Raji (cell line): ENCODE measurements at regions not wholly inside any gene's neighbourhood (a gene's known extent, or its start where the extent isn't known, plus 50 kb on each side); places are given as distances from the start of the nearest gene placed in this dataset.

Experiments
- POLR2A ChIP-seq: IDR thresholded peaks from 2 replicates; pipeline ENCODE4 v1.6.1; 2011; ENCODE audit warnings: low read depth, low read length, control low read depth; ENCODE audit not compliant: insufficient read depth

DNA sequence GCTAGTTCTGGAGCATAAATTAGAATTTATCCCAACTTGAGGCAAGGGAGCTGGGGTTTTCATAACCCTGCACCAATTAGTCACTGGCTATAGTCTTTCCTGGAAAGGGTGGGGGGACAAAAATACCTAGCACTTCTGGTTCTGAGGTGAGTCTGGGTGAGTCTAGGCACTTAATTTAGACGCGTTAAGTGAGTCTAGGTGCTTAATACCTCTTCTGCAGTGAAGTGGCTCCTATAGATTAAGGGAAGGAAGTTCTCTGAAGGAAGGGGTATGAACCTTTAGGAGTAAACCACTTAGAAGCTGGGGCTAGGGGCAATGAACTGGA is 251.7 kb downstream of the EFCAB11 start:
- no peak for TF ChIP-seq POLR2A

DNA sequence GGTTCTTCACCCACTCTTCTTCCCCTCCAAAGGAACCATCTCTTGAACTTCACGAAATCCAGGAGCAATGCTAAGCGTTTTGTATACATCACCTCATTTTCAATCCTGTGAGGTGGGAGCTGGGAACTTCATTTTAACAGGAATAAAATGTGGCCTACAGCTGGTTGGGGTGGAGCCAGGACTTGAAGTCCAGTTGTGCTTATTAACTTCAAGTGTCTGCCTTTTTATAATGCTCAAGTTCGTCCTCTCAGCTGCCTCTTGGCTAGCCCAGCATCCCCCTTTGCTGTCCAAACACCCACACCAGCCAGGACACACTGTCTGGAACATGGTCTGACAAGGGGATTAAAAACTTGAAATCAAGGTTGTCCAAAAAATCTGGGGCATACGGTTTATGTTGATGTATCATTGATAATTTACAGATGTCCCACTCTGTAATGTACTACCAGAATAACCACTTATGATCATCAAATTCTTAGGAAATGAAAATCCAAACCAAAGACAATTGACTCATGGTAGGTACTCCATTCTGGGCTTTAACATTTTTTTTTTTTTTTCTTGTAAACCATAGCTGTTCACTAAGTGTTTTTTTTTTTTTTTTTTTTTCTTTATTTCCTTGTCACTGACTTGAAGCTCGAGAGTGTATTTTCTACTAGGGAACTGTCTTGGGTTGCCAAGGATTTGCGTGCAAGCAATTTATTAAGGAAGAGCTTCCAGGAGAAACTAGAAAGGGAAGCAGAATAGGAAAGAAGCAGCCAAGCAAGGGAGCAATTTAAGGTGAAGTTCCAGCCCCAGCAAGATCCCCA is 252.3 kb downstream of the EFCAB11 start:
- TF ChIP-seq POLR2A, result no peak

DNA sequence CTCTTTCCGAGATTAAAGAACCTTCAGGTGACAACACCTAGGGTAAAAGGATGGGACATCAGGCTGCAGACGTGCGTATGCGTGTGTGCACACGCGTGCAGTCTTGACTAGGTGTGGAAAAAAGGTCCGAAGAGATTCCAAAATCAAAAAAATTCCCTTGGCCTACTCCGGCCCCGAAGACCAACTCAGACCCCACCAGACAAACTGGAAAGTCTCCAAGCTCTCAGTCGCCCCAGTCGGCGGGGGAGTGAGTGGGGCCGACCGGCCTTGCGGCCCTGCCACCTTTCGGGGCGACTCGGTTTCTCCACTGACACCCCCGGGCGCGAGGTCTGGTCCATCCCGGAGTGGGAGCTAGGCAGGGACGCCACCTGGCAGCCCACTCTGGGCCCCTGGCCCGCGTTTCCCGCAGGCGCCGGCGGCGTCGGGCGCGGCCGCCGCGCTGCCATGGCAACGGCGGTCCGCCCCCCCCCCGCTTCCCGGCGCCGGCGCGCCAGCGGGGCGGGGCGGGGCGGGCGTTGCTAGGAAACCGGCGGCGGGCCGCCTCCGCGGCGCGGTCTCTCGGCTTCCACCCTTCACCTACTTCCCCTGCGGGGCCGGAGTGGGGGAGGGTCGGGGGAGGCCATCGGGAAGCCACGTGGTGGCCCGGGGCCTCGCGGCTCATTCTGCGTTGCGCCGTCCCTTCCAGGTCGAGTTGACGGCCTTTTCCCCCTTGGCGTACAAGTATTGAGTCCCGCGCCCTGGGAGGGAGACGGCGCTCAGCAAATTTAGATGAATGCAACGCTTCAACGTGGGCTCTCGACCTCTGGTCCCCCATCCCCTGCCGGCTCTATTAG is 253.1 kb downstream of the EFCAB11 start:
- TF ChIP-seq POLR2A, result no peak

DNA sequence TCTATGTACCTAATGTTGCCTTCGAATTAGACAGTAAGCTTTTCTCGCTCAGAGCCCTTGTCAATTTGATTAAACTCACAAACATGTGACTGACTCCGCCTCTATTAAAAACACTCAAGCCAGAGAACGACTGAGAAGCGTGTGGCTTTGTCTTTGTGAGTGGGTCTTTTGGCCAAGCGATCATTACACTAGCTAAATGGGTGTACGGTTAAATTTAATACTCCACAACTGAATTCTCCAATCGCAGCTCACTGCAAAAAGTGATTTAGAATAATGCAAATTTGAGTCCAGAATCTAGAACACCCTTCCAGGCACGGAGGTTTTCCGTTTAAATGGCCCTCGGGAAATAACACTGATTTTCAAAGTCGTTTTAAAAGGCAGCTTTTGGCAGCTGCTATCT is 253.7 kb downstream of the EFCAB11 start:
- no peak for TF ChIP-seq POLR2A

DNA sequence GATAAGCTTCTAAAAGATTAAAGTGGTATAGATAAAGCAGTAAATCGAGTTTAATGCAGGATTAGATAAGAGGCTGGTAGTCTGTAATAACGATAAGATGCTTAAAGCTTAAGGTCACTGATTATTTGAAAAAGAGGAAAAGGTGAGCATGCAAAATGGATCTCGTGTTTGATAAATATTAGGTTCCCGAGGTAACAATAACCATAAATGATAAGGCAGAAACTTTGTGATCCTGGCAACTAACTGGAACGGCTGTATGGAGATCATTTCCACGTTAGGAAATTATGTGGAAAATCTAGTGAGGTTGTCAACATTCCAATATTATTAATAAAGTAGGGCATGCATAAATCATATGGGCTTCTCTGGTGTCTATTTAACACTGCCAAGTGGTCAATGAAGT is 255.5 kb downstream of the EFCAB11 start:
- no peak for TF ChIP-seq POLR2A

DNA sequence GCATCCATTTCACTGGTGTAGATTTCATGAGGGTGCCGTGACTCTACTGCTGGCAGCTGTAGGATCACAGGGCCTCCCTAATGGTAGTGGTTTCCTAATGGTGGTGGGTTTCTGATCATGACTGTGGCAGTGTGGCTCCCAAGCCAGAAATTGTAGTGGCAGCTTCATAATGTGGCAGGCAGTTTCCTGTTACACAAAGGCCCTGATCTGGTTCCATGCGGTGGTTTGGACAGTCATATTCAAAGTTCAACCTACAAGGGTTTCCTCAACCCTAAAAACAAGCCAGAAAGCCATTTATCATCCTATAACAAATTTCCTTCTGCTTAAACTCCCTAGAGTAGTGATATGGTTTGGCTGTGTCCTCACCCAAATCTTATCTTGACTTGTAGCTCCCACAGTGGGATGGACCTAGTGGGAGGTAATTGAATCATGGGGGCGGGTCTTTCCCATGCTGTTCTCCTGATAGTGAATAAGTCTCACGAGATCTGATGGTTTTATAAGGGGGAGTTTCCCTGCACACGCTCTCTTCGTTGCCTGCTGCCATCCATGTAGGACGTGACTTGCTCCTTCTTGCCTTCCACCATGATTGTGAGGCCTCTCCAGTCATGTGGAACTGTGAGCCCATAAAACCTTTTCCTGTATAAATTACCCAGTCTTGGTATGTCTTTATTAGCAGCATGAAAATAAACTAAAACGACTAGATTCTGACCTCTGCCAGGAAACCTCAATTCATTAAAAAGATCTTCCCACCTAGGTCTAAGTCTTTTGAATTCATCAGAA is 257.1 kb downstream of the EFCAB11 start:
- no peak for TF ChIP-seq POLR2A

DNA sequence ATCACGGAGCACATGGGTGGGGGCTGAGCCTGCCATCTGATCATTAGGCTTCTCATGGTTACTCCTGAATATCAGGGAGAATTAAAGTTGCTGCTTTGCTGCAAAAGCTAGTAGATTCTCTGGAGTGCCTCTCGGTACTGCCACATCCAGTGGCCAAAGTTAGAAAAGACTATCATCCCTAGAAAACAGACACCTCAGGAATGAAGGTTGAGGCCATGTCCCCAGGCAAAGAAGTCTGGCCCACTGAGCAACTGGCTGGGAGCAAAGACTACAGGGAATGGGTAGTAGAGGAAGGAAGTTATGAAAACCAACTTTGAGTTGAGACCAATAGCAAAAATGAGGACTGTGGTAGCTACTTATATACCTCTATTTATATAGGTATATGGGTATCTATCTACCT is 258.7 kb downstream of the EFCAB11 start:
- no peak for TF ChIP-seq POLR2A

DNA sequence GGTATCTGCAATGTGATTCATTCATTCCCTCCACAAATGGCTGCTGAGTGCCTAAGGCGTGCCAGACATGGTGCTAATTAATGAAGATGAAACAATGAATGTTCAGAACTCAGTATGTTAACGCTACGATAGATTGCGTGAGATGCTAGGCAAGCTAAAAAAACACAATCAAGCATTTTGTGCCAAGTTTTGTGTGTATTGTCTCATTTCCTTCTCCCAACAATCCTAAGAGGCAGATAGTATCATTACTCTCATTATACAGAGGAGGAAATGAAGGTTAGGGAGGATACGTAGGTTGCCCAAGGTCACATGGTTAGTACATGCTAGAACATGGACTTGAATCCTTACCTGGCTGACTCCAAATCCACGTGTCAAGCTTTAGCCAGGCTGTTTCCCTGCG is 264.4 kb downstream of the EFCAB11 start:
- no peak for TF ChIP-seq POLR2A

DNA sequence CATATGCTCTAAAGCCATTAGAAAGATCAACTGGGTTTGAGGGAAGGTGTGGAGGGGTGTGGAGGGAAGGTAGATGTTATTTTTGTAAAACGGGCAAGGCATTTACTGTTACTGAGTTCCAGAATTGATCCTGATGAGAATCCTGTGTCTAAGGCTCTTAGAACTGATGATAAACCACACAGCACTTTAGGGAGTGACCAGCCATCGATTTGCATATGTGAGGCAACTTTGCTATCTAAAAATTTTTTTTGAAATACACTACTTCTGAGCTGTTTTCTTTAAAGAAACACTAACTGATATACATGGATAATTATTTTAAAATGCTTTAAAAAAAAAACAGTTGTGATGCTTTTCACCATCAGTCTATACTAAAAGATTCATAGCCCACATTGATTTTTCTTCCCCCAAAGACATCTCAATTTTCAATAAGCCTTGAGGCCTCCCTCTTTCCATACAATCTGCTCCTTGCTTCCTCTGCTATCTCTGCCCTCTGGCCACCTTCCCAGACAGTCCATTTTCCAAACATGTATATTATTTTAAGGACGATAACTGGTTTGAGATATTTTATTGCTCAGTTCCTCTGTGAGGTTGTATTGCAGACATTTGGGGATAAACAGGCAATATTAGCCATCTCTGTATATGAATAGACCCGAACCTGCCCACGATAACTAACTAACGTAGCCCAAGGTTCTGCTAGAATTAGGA is 265.9 kb downstream of the EFCAB11 start:
- TF ChIP-seq POLR2A, result no peak

DNA sequence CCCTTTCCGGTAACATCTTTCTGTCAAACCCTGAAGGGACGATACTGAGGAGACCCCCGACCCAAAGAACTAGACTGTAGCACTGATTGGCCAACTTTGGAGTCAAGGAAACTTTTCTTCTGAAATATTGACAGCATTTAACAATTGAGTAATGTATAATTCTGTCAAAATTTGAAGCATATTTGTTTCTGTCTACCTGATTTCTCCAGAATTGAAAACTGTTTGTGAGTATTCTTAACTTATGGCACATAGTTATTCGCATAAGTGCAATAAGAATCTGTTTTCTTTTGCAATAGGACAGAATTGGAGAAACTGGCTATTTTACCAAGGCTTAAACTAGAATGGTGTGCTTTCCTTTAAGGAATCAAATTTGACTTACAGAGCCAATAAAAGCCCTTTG is 267.1 kb upstream of the FOXN3 start:
- TF ChIP-seq POLR2A, result no peak

DNA sequence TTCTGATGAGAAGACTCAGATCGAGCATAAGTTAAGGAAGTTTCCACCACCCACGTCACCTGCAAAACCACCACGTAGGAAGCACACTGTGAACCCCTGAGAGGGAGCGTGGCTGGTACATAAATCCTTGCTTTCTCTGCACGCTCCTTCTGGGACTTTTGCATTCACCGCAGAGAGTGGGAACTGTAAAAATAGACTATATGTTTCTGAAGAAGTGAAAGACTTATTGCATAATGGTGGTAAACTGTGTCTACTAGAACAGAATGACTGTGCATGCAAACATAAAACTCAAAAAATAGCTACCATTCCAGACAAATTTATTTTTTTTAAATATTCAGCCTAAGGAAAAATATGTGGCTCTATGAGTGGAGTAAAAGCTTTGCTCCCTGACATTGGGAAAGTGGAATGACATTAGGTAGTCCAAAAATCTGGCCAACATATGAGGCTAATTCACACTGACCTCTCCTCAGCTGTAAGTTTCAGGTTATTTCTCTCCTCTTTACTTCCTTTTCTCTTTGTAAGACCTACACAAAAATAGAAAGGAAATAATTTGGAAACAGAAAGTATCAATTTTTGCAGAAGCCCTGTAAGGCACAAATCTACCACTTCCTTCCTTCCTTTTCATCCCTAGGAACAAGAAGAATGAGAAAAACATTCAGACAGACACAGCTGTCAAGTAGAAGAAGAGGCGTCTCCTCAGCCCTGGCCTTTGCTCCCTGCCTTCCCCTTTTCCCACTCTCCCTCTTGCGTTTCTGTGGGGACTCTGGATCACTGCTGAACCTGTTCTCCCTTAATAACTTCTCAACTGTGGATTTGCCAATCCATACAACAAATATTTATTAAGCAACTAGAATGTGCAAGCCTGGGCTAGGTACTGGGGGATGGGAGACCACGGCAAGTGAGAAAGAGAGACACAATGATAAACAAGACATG is 264.3 kb upstream of the FOXN3 start:
- TF ChIP-seq POLR2A, result no peak

DNA sequence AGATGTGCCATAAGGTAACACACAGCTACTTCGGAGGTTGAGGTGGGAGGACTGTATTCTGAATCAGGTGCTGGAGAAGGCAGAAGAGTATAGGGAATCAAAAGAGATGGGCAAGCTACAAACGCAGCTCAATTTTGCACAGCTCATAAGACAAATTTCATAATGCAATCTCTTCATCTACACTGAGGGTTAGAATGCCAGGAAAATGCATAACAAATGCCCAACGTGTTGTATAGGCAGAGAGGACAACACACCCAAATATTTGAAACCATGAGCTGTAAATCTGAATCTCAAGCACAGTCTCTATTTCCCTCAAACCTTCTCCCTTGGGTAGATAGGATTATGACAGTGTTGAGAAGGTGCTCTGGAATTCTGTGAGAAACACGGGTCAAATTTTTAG is 263.1 kb upstream of the FOXN3 start:
- no peak for TF ChIP-seq POLR2A

DNA sequence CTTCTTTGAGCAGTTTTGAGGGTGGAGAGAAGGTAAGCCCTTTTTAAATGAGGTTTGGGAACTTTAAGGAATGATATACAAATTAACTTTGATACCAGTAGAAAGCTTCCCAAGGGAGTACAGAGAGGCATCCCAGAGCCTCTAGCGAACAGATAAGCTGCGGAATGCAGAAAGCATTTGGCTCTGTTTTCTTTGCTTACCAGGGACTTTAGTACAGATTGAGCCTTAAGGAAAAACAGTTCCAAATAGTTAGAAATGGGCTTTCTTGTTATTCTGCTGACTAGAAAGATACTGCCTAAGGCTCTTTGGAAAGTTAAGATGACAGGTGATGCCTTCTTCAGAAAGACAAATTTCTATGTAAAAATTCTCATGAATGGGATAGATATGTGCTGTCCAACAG is 261.7 kb upstream of the FOXN3 start:
- no peak for TF ChIP-seq POLR2A

DNA sequence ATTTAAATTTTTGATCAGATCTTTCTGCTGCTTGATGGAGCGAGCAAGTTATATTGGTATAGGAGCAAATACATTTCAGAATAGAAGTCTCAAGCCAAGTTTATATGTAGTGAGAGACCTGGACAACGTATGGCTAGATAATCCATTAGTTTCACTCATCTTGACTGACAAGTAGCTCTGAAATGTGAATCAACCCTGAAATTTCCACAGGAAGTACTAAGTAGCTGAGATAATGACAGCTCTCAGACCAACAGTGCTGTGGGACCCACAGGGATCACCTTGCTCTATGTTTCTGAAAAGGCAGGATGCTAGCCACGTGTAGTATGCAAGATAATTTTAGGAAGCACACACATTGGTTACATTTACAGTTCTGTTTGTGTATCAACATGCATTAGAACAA is 258.6 kb upstream of the FOXN3 start:
- no peak for TF ChIP-seq POLR2A
